HCT116 (cell line): ENCODE measurements at regions not wholly inside any gene's neighbourhood (a gene's known extent, or its start where the extent isn't known, plus 50 kb on each side); places are given as distances from the start of the nearest gene placed in this dataset.

Experiments
- ATAC-seq: fragments of 200-7000 bp; cut with Tn5 transposase; 2 replicates; pipeline ENCODE4 v1.9.1; 2020; ENCODE audit warnings: mild to moderate bottlenecking, moderate library complexity
- BruUV-seq: library from RNA; stranded (reverse); fragments of 400-500 nt; replicated peaks from 2 replicates; lab custom pipeline; 2021; lab: Mats Ljungman, UMichigan
- CTCF ChIA-PET: fragments of 300-600 bp; sonication (Branson Sonifier 250); formaldehyde crosslinking; loops from one replicate; lab custom pipeline; 2021; ENCODE audit warnings: antibody characterized with exemption; lab: Charles Lee
- POLR2A ChIA-PET: fragments of 300-600, 350-600 bp; sonication (Branson Sonifier 250); formaldehyde crosslinking; loops from one replicate; lab custom pipeline; 2021; ENCODE audit warnings: antibody characterized with exemption; lab: Charles Lee
- RAD21 ChIA-PET, 2 experiments: fragments of 300-600 bp; sonication (Branson Sonifier 250); formaldehyde crosslinking; loops; one replicate each; lab custom pipeline; 2023; ENCODE audit warnings: low total read pairs in 2 of 2; ENCODE audit not compliant: uncharacterized antibody in 2 of 2, unreplicated experiment in 2 of 2, low non-redundant PET in 1 of 2; lab: Charles Lee
- DNase-seq: peaks from one replicate; pipeline ENCODE4 v3.0.0-alpha.2; 2010; ENCODE audit warnings: low read depth, low spot score
- H2AFZ ChIP-seq: fragments of 200-600 bp; shearing (Covaris generic), sonication (generic); 2 replicates; pipeline ENCODE4 v1.6.1; 2017; ENCODE audit warnings: low read depth, mixed run types, mixed read lengths, antibody characterized with exemption, low read length; ENCODE audit not compliant: poor library complexity, severe bottlenecking
- H3K27ac ChIP-seq: 2 replicates; pipeline ENCODE4 v1.5.1; 2012; ENCODE audit warnings: low read depth, low read length
- H3K27me3 ChIP-seq: fragments of 200-600 bp; sonication (generic); 2 replicates; pipeline ENCODE4 v1.6.1; 2016; ENCODE audit warnings: mixed run types, low read length, mixed read lengths; ENCODE audit not compliant: insufficient read depth
- H3K36me3 ChIP-seq, 2 experiments: fragments of 200-500 bp in 1 of 2; fragments of 200-600 bp in 1 of 2; sonication (Bioruptor generic) in 1 of 2; sonication (generic) in 1 of 2; 2 replicates each; pipeline versions ENCODE4 v1.5.1 to v1.6.1; 2014 to 2016; ENCODE audit warnings: low read length in 2 of 2, inconsistent platforms in 1 of 2, mixed read lengths in 1 of 2, mixed run types in 1 of 2; ENCODE audit not compliant: insufficient read depth in 2 of 2, control insufficient read depth in 1 of 2
- H3K4me1 ChIP-seq, 2 experiments: fragments of 200-600 bp in 1 of 2; sonication (generic) in 1 of 2; 2 replicates each; pipeline versions ENCODE4 v1.5.1 to v1.6.1; 2012 to 2017; ENCODE audit warnings: low read length in 2 of 2, inconsistent platforms in 1 of 2, mild to moderate bottlenecking in 1 of 2, mixed read lengths in 1 of 2, mixed run types in 1 of 2, moderate library complexity in 1 of 2; ENCODE audit not compliant: insufficient read depth in 2 of 2, control insufficient read depth in 1 of 2
- H3K4me2 ChIP-seq: fragments of 200-600 bp; sonication (generic); 2 replicates; pipeline ENCODE4 v1.6.1; 2017; ENCODE audit warnings: mixed run types, low read length, mixed read lengths
- H3K4me3 ChIP-seq, 2 experiments: fragments of 200-600 bp in 1 of 2; sonication (generic) in 1 of 2; replicated peaks in 1 of 2; 2 replicates each; pipeline ENCODE4 v1.5.1; 2011 to 2016; ENCODE audit warnings: low read length in 2 of 2, control low read depth in 1 of 2, low read depth in 1 of 2, mild to moderate bottlenecking in 1 of 2, mixed read lengths in 1 of 2, mixed run types in 1 of 2
- H3K79me2 ChIP-seq: fragments of 200-600 bp; sonication (generic); 2 replicates; pipeline ENCODE4 v1.6.1; 2017; ENCODE audit warnings: mild to moderate bottlenecking, mixed run types, low read length, moderate library complexity, mixed read lengths; ENCODE audit not compliant: insufficient read depth
- H3K9ac ChIP-seq: fragments of 200-600 bp; sonication (generic); 2 replicates; pipeline ENCODE4 v1.6.1; 2016; ENCODE audit warnings: low read length, mixed read lengths
- H3K9me2 ChIP-seq: fragments of 200-600 bp; sonication (generic), shearing (Covaris generic); 2 replicates; pipeline ENCODE4 v1.6.1; 2017; ENCODE audit warnings: mixed run types, mild to moderate bottlenecking, moderate library complexity; ENCODE audit not compliant: insufficient read depth
- H3K9me3 ChIP-seq, 2 experiments: fragments of 200-500 bp in 1 of 2; fragments of 200-600 bp in 1 of 2; sonication (Bioruptor generic) in 1 of 2; sonication (generic) in 1 of 2; 2 replicates each; pipeline ENCODE4 v1.6.1; 2014 to 2017; ENCODE audit warnings: low read length in 2 of 2, mixed read lengths in 2 of 2, inconsistent platforms in 1 of 2, low read depth in 1 of 2, mild to moderate bottlenecking in 1 of 2, mixed run types in 1 of 2, moderate library complexity in 1 of 2; ENCODE audit not compliant: control insufficient read depth in 1 of 2, insufficient read depth in 1 of 2
- H4K20me1 ChIP-seq: fragments of 200-600 bp; sonication (generic), shearing (Covaris generic); 2 replicates; pipeline ENCODE4 v1.6.1; 2017; ENCODE audit warnings: mixed run types, mild to moderate bottlenecking, moderate library complexity; ENCODE audit not compliant: insufficient read depth
- EZH2 ChIP-seq: fragments of 200-600 bp; sonication (generic); IDR thresholded peaks from 2 replicates; pipeline ENCODE4 v1.6.1; 2017; ENCODE audit warnings: antibody characterized with exemption, mixed run types
- FOSL1 ChIP-seq: IDR thresholded peaks from 2 replicates; pipeline ENCODE4 v1.6.1; 2012; ENCODE audit warnings: low read depth
- POLR2AphosphoS5 ChIP-seq: IDR thresholded peaks from 2 replicates; pipeline ENCODE4 v1.6.1; 2011; ENCODE audit warnings: mild to moderate bottlenecking, low read depth, low read length, moderate library complexity
- SP1 ChIP-seq: IDR thresholded peaks from 2 replicates; pipeline ENCODE4 v1.6.1; 2012; ENCODE audit warnings: low read depth
- ZNF274 ChIP-seq: fragments of 200-500 bp; sonication (Bioruptor generic); IDR thresholded peaks from 2 replicates; pipeline ENCODE4 v1.6.1; 2014; ENCODE audit warnings: mild to moderate bottlenecking, low read depth, low read length, inconsistent platforms
- intact Hi-C: fragments of 100-400 bp; cut with micrococcal nuclease; formaldehyde crosslinking; loops from 2 replicates; pipeline ENCODE4 v1.10.0; 2022
- TF ChIP-seq, protein P1 (sequence below): IDR thresholded peaks from 2 replicates; pipeline ENCODE4 v1.6.1; 2011; ENCODE audit warnings: mild to moderate bottlenecking, low read length, moderate library complexity; ENCODE audit not compliant: insufficient replicate concordance; ENCODE audit errors: extremely low read depth
- TF ChIP-seq, protein P2 (sequence below): IDR thresholded peaks from 2 replicates; pipeline ENCODE4 v1.6.1; 2012
- TF ChIP-seq, protein P3 (sequence below): IDR thresholded peaks from 2 replicates; pipeline ENCODE4 v1.6.1; 2012; ENCODE audit warnings: low read depth
- TF ChIP-seq, protein P4 (sequence below): IDR thresholded peaks from 2 replicates; pipeline ENCODE4 v1.6.1; 2012

DNA sequence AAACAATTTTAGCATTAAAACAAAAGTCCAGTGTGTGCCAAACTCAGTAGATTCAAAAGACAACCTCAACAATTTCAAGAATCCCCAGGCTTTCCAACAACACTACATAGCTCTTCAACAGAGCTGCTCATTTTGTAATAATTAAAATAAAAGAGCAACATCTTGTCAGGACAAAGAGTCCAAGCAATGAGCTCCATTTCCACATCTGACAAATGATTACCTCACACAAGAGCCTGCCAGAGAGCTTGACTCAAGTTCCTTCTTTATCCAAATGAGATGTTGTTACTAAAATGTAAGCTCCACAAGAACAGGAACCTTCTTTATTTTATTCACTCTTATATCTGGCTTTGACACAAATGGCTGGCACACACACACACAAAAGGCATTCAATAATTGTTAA is 449.8 kb downstream of the HACE1 start:
- ChIA-PET CTCF (no interaction called here), RAD21 (no interaction called here)

More for the DNA sequence above, 449.8 kb downstream of the HACE1 start:
- no peaks in the 10 kb centered on the region for H3K9me3 ChIP-seq
- H3K4me3 ChIP-seq, result no peak overlapping the region
- no peaks in the 10 kb centered on the region for H4K20me1 ChIP-seq
- no TSS peak for BruUV-seq
- POLR2A ChIA-PET, result no interaction called here
- H3K27me3 ChIP-seq, result no peaks in the 10 kb centered on the region
- TF ChIP-seq, protein P1, sequence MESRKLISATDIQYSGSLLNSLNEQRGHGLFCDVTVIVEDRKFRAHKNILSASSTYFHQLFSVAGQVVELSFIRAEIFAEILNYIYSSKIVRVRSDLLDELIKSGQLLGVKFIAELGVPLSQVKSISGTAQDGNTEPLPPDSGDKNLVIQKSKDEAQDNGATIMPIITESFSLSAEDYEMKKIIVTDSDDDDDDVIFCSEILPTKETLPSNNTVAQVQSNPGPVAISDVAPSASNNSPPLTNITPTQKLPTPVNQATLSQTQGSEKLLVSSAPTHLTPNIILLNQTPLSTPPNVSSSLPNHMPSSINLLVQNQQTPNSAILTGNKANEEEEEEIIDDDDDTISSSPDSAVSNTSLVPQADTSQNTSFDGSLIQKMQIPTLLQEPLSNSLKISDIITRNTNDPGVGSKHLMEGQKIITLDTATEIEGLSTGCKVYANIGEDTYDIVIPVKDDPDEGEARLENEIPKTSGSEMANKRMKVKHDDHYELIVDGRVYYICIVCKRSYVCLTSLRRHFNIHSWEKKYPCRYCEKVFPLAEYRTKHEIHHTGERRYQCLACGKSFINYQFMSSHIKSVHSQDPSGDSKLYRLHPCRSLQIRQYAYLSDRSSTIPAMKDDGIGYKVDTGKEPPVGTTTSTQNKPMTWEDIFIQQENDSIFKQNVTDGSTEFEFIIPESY, result no peak
- no peak for TF ChIP-seq EZH2
- TF ChIP-seq ZNF274, result no peak
- TF ChIP-seq SP1, result no peak
- TF ChIP-seq, protein P2, sequence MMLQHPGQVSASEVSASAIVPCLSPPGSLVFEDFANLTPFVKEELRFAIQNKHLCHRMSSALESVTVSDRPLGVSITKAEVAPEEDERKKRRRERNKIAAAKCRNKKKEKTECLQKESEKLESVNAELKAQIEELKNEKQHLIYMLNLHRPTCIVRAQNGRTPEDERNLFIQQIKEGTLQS, result no peak
- TF ChIP-seq FOSL1, result no peak
- TF ChIP-seq, protein P3, sequence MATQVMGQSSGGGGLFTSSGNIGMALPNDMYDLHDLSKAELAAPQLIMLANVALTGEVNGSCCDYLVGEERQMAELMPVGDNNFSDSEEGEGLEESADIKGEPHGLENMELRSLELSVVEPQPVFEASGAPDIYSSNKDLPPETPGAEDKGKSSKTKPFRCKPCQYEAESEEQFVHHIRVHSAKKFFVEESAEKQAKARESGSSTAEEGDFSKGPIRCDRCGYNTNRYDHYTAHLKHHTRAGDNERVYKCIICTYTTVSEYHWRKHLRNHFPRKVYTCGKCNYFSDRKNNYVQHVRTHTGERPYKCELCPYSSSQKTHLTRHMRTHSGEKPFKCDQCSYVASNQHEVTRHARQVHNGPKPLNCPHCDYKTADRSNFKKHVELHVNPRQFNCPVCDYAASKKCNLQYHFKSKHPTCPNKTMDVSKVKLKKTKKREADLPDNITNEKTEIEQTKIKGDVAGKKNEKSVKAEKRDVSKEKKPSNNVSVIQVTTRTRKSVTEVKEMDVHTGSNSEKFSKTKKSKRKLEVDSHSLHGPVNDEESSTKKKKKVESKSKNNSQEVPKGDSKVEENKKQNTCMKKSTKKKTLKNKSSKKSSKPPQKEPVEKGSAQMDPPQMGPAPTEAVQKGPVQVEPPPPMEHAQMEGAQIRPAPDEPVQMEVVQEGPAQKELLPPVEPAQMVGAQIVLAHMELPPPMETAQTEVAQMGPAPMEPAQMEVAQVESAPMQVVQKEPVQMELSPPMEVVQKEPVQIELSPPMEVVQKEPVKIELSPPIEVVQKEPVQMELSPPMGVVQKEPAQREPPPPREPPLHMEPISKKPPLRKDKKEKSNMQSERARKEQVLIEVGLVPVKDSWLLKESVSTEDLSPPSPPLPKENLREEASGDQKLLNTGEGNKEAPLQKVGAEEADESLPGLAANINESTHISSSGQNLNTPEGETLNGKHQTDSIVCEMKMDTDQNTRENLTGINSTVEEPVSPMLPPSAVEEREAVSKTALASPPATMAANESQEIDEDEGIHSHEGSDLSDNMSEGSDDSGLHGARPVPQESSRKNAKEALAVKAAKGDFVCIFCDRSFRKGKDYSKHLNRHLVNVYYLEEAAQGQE, result no peak
- no peak for TF ChIP-seq POLR2AphosphoS5
- TF ChIP-seq, protein P4, sequence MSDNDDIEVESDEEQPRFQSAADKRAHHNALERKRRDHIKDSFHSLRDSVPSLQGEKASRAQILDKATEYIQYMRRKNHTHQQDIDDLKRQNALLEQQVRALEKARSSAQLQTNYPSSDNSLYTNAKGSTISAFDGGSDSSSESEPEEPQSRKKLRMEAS, result no peak
- intact Hi-C loops, result no loop called here
- no peaks in the 10 kb centered on the region for H3K79me2 ChIP-seq
- H3K4me1 ChIP-seq, result no peaks in the 10 kb centered on the region
- no peak for DNase-seq
- no peak overlapping the region for H3K27ac ChIP-seq
- H3K36me3 ChIP-seq, result no peaks in the 10 kb centered on the region
- H3K9ac ChIP-seq, result no peak overlapping the region
- H3K9me2 ChIP-seq, result no peaks in the 10 kb centered on the region
- H3K4me2 ChIP-seq, result no peak overlapping the region
- H2AFZ ChIP-seq, result no peak overlapping the region
- no peak for ATAC-seq
